Type B pancreatic cell (in vitro differentiated cells): ENCODE measurements at regions not wholly inside any gene's neighbourhood (a gene's known extent, or its start where the extent isn't known, plus 50 kb on each side); places are given as distances from the start of the nearest gene placed in this dataset.

Experiments used
- DNase-seq: peaks from one replicate; pipeline ENCODE4 v3.0.0; 2021; ENCODE audit warnings: mixed read lengths; ENCODE audit not compliant: unreplicated experiment; ENCODE audit errors: extremely low spot score
- H3K27ac Mint-ChIP-seq: 2 replicates; pipeline ENCODE4 v1.8.0; 2021; ENCODE audit warnings: mild to moderate bottlenecking, mixed read lengths
- H3K27me3 Mint-ChIP-seq: 2 replicates; pipeline ENCODE4 v1.8.0; 2021; ENCODE audit warnings: mixed read lengths
- H3K36me3 Mint-ChIP-seq: 2 replicates; pipeline ENCODE4 v1.8.0; 2021; ENCODE audit warnings: mixed read lengths
- H3K4me1 Mint-ChIP-seq: one replicate; pipeline ENCODE4 v1.8.0; 2021; ENCODE audit warnings: mixed read lengths; ENCODE audit not compliant: unreplicated experiment
- H3K4me3 Mint-ChIP-seq: 2 replicates; pipeline ENCODE4 v1.8.0; 2021; ENCODE audit warnings: mild to moderate bottlenecking, mixed read lengths
- H3K9me3 Mint-ChIP-seq: 2 replicates; pipeline ENCODE4 v1.8.0; 2021; ENCODE audit warnings: mixed read lengths
- CTCF ChIP-seq: fragments of 200-600 bp; sonication (generic); conservative IDR thresholded peaks from 2 replicates; pipeline ENCODE4 v1.5.0; 2021; ENCODE audit warnings: antibody characterized with exemption, mild to moderate bottlenecking

- H3K27ac Mint-ChIP-seq: peak overlapping the region; percentile 32
- no peak overlapping the region for H3K4me3 Mint-ChIP-seq
- H3K4me1 Mint-ChIP-seq: peaks cover 43% of the 10 kb centered on the region
- H3K27me3 Mint-ChIP-seq: no peaks in the 10 kb centered on the region
- H3K36me3 Mint-ChIP-seq: no peaks in the 10 kb centered on the region
- DNase-seq: no peak
- no peaks in the 10 kb centered on the region for H3K9me3 Mint-ChIP-seq
- TF ChIP-seq CTCF: no peak
These were observed 101.2 kb upstream of the CITED2 start for GRCh38 chr6:139475646-139476045.

GRCh38 chr6:139475241-139475640 is 100.8 kb upstream of the CITED2 start:
- no peaks in the 10 kb centered on the region for H3K9me3 Mint-ChIP-seq
- peaks cover 39% of the 10 kb centered on the region for H3K4me1 Mint-ChIP-seq
- no peaks in the 10 kb centered on the region for H3K27me3 Mint-ChIP-seq
- no peaks in the 10 kb centered on the region for H3K36me3 Mint-ChIP-seq
- H3K27ac Mint-ChIP-seq: no peak overlapping the region
- DNase-seq: no peak
- no peak for TF ChIP-seq CTCF
- no peak overlapping the region for H3K4me3 Mint-ChIP-seq

- Mint-ChIP-seq H3K4me1 (peaks cover 31% of the 10 kb centered on the region), H3K9me3 (no peaks in the 10 kb centered on the region), H3K27me3 (no peaks in the 10 kb centered on the region), H3K27ac (peak overlapping the region; percentile 65), H3K36me3 (no peaks in the 10 kb centered on the region), H3K4me3 (peak overlapping the region; percentile 67)
- TF ChIP-seq CTCF: no peak
- no peak for DNase-seq
These were observed 100.0 kb upstream of the CITED2 start for GRCh38 chr6:139474145-139475108.

GRCh38 chr6:139473731-139474130 is 99.3 kb upstream of the CITED2 start:
- Mint-ChIP-seq H3K36me3 (no peaks in the 10 kb centered on the region), H3K4me3 (peak overlapping the region; percentile 53)

GRCh38 chr6:139473231-139473701 is 98.8 kb upstream of the CITED2 start:
- H3K4me1 Mint-ChIP-seq: peaks cover 38% of the 10 kb centered on the region
- H3K27me3 Mint-ChIP-seq: no peaks in the 10 kb centered on the region
- TF ChIP-seq CTCF: no peak
- peak overlapping the region; percentile 87 for H3K27ac Mint-ChIP-seq
- H3K4me3 Mint-ChIP-seq: peak overlapping the region; percentile 53
- no peaks in the 10 kb centered on the region for H3K9me3 Mint-ChIP-seq
- no peak for DNase-seq
- H3K36me3 Mint-ChIP-seq: peaks cover under 1% of the 10 kb centered on the region

More at GRCh38 chr6:139473731-139474130, 99.3 kb upstream of the CITED2 start:
- H3K9me3 Mint-ChIP-seq: no peaks in the 10 kb centered on the region
- no peak for DNase-seq
- H3K4me1 Mint-ChIP-seq: peaks cover 33% of the 10 kb centered on the region
- no peaks in the 10 kb centered on the region for H3K27me3 Mint-ChIP-seq
- TF ChIP-seq CTCF: no peak
- peak overlapping the region; percentile 87 for H3K27ac Mint-ChIP-seq
